Ovary (tissue), 7 donors: ENCODE measurements at regions not wholly inside any gene's neighbourhood (a gene's known extent, or its start where the extent isn't known, plus 50 kb on each side); places are given as distances from the start of the nearest gene placed in this dataset.

Experiments
- DNase-seq, 5 donors: peaks; one replicate each; pipeline ENCODE4 v3.0.0-alpha.2; 2019 to 2020
- H3K27ac ChIP-seq, 2 donors: fragments of 200-600 bp; one replicate each; pipeline versions ENCODE4 v1.5.1 to v1.8.0; 2019 to 2022
- H3K27me3 ChIP-seq: fragments of 200-600 bp; one replicate; pipeline ENCODE4 v1.8.0; 2022
- H3K36me3 ChIP-seq: fragments of 200-600 bp; sonication (generic); one replicate; pipeline ENCODE4 v1.5.1; 2019
- H3K4me1 ChIP-seq: one replicate; pipeline ENCODE4 v1.8.1; 2013; ENCODE audit warnings: mild to moderate bottlenecking, moderate library complexity; ENCODE audit not compliant: insufficient read depth
- H3K4me3 ChIP-seq: fragments of 200-600 bp; sonication (generic); one replicate; pipeline ENCODE4 v1.5.1; 2017
- H3K9me3 ChIP-seq, 2 donors: fragments of 200-600 bp in 1 of 2; sonication (generic) in 1 of 2; one replicate each; pipeline versions ENCODE4 v1.5.1 to v1.8.1; 2013 to 2019; ENCODE audit warnings: mild to moderate bottlenecking in 1 of 2, moderate library complexity in 1 of 2
- EP300 ChIP-seq: sonication (generic); formaldehyde crosslinking; IDR thresholded peaks from one replicate; pipeline ENCODE4 v1.6.1; 2017; ENCODE audit warnings: antibody characterized with exemption
- POLR2A ChIP-seq: fragments of 450-650 bp; IDR thresholded peaks from one replicate; pipeline ENCODE4 v1.6.1; 2017; ENCODE audit warnings: antibody characterized with exemption, mild to moderate bottlenecking, moderate library complexity
- WGBS, 3 donors: extraction: QIAGEN DNeasy Blood & Tissue Kit in 1 of 3; methylation state at CpG; one replicate each; pipeline versions ENCODE4 v1.1.5 to v1.1.7; 2013 to 2017; 5-methylcytosine and 5-hydroxymethylcytosine counted together
- intact Hi-C, 4 donors: fragments of 100-400 bp; cut with DNase I; formaldehyde crosslinking; loops; one replicate each; pipeline versions ENCODE4 v1.11.0 to v1.15.1; 2022 to 2023
- TF ChIP-seq, protein P1 (sequence below), 3 donors: fragments of 450-650 bp in 2 of 3; fragments of 200-600 bp in 1 of 3; IDR thresholded peaks; one replicate each; pipeline versions ENCODE4 v1.5.1 to v1.8.0; 2016 to 2022; ENCODE audit warnings: antibody characterized with exemption in 3 of 3, mild to moderate bottlenecking in 1 of 3
- donor health status: DM: no; HTN: no; CAD: no; lungs with moderate emphysema.
- donor health status: DM: no; HTN: no; CAD: no.
- donor health status: Bipolar disorder and iron deficiency.
- donor health status: DM: no; HTN: no; CAD: no.
- donor health status: DM: yes; HTN: yes; CAD: no.

DNA sequence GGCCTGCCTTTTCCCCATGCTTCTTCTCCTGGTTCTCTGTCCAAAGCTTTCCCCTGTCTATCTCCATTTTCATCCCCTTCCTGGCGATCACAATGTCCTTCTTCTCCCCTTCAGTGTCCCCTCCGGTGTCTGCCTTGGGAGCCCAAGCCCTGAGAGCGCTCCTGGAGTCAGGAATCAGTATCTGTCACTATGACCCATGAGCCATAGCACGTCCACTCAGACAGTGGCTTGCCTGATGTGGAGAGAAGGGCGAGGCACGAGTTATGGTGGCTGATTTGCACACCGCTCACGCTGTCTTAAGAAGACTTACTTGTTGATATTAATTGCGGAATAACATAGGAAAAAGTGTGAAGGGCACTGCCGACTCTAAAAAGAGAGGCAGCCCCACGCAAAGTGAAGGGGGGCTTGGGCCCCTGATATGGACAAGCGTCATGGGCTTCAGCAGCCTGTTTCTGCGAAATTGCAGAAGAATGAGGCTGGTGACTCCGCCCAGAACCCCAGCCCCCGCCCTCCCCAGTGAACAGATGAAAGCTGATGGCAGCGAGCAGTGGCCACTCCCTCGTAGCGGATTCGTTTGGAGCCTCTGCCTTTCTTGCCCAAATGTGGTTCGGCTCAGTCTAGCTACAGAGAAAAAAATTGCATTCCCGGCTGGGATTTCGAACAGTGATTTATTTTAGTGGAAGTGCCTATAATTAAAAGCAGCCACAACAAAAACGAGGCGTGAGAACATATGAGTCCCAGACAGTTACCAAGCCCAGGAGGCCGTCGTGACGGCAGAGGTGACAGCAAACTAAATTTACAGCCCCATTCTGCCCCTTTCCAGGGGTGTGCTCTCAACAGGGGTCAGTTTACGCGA, 149.8 kb downstream of the ICE1 start:
- Histone ChIP-seq H3K4me3 (peak overlapping the region; percentile 1), H3K4me1 (peaks cover 12% of the 10 kb centered on the region), H3K27me3 (no peaks in the 10 kb centered on the region), H3K27ac (no peak overlapping the region), H3K36me3 (no peaks in the 10 kb centered on the region), H3K9me3 (no peaks in the 10 kb centered on the region)
- 17 to 19% (median 17%) methylated on average over 29 of the region's 29 CpGs for WGBS, 3 donors
- intact Hi-C loops: no loop called here
- peak in 3 of 5 donors; percentile 40 to 47 (median 44) for DNase-seq
- no peak for TF ChIP-seq EP300
- no peak for TF ChIP-seq POLR2A
- TF ChIP-seq, protein P1, sequence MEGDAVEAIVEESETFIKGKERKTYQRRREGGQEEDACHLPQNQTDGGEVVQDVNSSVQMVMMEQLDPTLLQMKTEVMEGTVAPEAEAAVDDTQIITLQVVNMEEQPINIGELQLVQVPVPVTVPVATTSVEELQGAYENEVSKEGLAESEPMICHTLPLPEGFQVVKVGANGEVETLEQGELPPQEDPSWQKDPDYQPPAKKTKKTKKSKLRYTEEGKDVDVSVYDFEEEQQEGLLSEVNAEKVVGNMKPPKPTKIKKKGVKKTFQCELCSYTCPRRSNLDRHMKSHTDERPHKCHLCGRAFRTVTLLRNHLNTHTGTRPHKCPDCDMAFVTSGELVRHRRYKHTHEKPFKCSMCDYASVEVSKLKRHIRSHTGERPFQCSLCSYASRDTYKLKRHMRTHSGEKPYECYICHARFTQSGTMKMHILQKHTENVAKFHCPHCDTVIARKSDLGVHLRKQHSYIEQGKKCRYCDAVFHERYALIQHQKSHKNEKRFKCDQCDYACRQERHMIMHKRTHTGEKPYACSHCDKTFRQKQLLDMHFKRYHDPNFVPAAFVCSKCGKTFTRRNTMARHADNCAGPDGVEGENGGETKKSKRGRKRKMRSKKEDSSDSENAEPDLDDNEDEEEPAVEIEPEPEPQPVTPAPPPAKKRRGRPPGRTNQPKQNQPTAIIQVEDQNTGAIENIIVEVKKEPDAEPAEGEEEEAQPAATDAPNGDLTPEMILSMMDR (IDR thresholded peaks at IDR 0.05): no peak

DNA sequence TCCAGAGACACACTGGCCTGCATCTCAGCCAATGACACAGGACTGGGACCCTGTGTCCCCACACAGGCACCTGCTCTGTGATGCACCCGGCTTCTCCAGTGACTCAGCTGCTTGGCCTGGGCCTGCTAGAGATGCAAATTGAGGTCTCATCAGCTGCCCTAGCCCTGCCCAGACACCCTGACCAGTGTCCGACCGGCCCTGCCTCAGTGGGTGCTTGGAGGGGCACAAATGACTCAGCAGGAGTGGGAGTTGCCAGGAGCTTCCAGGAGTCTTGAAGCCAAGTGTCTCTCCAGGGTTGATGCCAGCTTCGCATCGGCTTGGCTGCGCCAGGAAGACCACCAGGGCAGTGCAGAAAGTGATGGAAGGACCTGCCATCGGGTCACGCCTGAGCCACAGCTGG, 148.2 kb downstream of the ICE1 start:
- intact Hi-C loops: no loop called here
- DNase-seq: no peak
- no peaks in the 10 kb centered on the region for H3K27me3 ChIP-seq
- TF ChIP-seq, protein P1 (IDR thresholded peaks at IDR 0.05): no peak
- TF ChIP-seq EP300 (no peak), POLR2A (no peak)
- H3K27ac ChIP-seq: no peak overlapping the region
- no peaks in the 10 kb centered on the region for H3K36me3 ChIP-seq
- H3K4me1 ChIP-seq: peaks cover 12% of the 10 kb centered on the region
- H3K4me3 ChIP-seq: no peak overlapping the region
- no peaks in the 10 kb centered on the region for H3K9me3 ChIP-seq
- 92 to 97% (median 94%) methylated on average over 8 of the region's 8 CpGs for WGBS, 3 donors

DNA sequence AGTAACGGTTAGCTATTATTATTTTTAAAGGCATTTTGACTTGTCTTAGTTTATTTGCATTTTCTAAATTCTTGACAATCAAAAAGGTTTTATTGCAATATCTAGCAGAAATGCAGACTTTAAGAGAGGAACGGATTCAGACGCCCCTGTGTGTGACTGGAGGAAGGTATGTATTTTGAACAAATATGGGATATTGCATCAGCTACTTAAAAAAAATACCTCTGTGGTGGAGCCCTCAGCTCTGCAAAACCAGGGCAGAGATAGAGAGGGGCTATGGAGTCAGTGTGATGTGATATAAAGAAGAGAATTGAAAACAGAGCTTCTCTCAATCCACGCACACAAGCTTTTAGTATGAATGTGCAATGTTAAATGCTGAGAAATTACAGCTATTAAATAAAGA, 142.4 kb downstream of the ICE1 start:
- no peak for DNase-seq
- H3K27me3 ChIP-seq: no peaks in the 10 kb centered on the region
- 47 to 61% (median 51%) methylated on average over 4 of the region's 4 CpGs for WGBS, 3 donors
- intact Hi-C loops: no loop called here
- H3K27ac ChIP-seq: no peak overlapping the region
- no peaks in the 10 kb centered on the region for H3K9me3 ChIP-seq
- H3K36me3 ChIP-seq: no peaks in the 10 kb centered on the region
- H3K4me3 ChIP-seq: no peak overlapping the region
- TF ChIP-seq EP300 (no peak), POLR2A (no peak)
- TF ChIP-seq, protein P1 (IDR thresholded peaks at IDR 0.05): no peak
- no peaks in the 10 kb centered on the region for H3K4me1 ChIP-seq

DNA sequence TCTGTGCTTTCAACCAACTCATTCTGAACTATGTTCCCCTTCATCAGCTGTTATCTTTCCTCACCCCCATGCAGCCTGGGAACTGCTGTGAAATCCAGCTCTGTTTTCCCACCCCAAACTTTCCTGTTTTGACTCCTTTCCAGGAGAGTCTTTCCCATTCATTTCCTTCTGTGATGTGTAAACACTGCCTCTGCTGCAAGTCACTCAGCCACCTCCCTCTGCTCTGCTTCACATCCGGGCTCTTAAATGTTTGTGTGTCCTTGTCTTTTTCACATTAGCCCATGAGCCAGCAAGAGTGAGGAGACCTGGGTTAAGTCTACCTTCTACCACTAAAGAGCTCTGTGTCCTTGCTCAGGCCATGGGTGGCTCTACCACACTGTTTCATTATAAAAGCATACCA, 137.5 kb downstream of the ICE1 start:
- DNase-seq: no peak
- Histone ChIP-seq H3K9me3 (no peaks in the 10 kb centered on the region), H3K27ac (no peak overlapping the region), H3K4me1 (no peaks in the 10 kb centered on the region), H3K27me3 (no peaks in the 10 kb centered on the region), H3K36me3 (no peaks in the 10 kb centered on the region), H3K4me3 (no peak overlapping the region)
- 0 to 6% (median 5%) methylated on average over 1 of the region's 1 CpG for WGBS, 3 donors
- intact Hi-C loops: no loop called here
- TF ChIP-seq EP300 (no peak), POLR2A (no peak)
- TF ChIP-seq, protein P1 (IDR thresholded peaks at IDR 0.05): no peak
